ENCODE measurements at regions not wholly inside any gene's neighbourhood (a gene's known extent, or its start where the extent isn't known, plus 50 kb on each side); places are given as distances from the start of the nearest gene placed in this dataset.

- Histone ChIP-seq H3K27me3 (ENCODE audit: control insufficient read depth, insufficient read depth, low read length) (no peaks in the 10 kb centered on the region), H3K4me1 (ENCODE audit: control insufficient read depth, insufficient read depth, low read length) (no peaks in the 10 kb centered on the region), H3K27ac (ENCODE audit: low read length) (no peak overlapping the region), H3K36me3 (ENCODE audit: control insufficient read depth, insufficient read depth, low read length) (no peaks in the 10 kb centered on the region), H3K4me3 (ENCODE audit: low read depth in 2 of 2, low read length in 2 of 2) (no peak overlapping the region), H3K9me3 (ENCODE audit: control insufficient read depth, insufficient read depth, low read depth, low read length) (no peaks in the 10 kb centered on the region)
- DNase-seq (ENCODE audit: low read depth, low spot score) (no peak), ATAC-seq (no peak)
- in situ Hi-C loops (cut with HindIII; ENCODE audit: low pct_unique_long_range_greater_than_20kb, low sequenced_read_pairs), result no loop called here
- intact Hi-C loops (cut with micrococcal nuclease; ENCODE audit: unreplicated experiment), result no loop called here
- CTCF ChIA-PET, result no interaction called here
- TF ChIP-seq CTCF (IDR thresholded peaks at IDR 0.05) (no peak), TCF7L2 (IDR thresholded peaks at IDR 0.05; ENCODE audit: low read depth, low read length) (no peak), SIN3A (IDR thresholded peaks at IDR 0.05; ENCODE audit: borderline replicate concordance, insufficient read depth, low read depth, low read length) (no peak)
- no TSS peak for BruUV-seq (replicated peaks)
- POLR2A ChIA-PET, result no interaction called here
Observed at GRCh38 chr1:71222668-71223067, 141.8 kb upstream of the ZRANB2 start.

GRCh38 chr1:71210718-71211117 is 129.9 kb upstream of the ZRANB2 start:
- POLR2A ChIA-PET, result no interaction called here
- BruUV-seq (replicated peaks), result no TSS peak
- no peak for TF ChIP-seq SIN3A (IDR thresholded peaks at IDR 0.05; ENCODE audit: borderline replicate concordance, insufficient read depth, low read depth, low read length)
- no peak for TF ChIP-seq CTCF (IDR thresholded peaks at IDR 0.05)
- no peak for TF ChIP-seq REST (IDR thresholded peaks at IDR 0.05; ENCODE audit: insufficient read depth in 1 of 2, low read depth in 2 of 2, low read length in 1 of 2)
- no peak for TF ChIP-seq TCF7L2 (IDR thresholded peaks at IDR 0.05; ENCODE audit: low read depth, low read length)
- TF ChIP-seq POLR2AphosphoS5 (IDR thresholded peaks at IDR 0.05; ENCODE audit: low read depth, low read length), result no peak
- no peak for DNase-seq (ENCODE audit: low read depth, low spot score)
- H3K4me1 ChIP-seq (ENCODE audit: control insufficient read depth, insufficient read depth, low read length), result no peaks in the 10 kb centered on the region
- no peaks in the 10 kb centered on the region for H3K36me3 ChIP-seq (ENCODE audit: control insufficient read depth, insufficient read depth, low read length)
- CTCF ChIA-PET, result no interaction called here
- no peaks in the 10 kb centered on the region for H3K9me3 ChIP-seq (ENCODE audit: control insufficient read depth, insufficient read depth, low read depth, low read length)
- no peak overlapping the region for H3K4me3 ChIP-seq (ENCODE audit: low read depth in 2 of 2, low read length in 2 of 2)
- intact Hi-C loops (cut with micrococcal nuclease; ENCODE audit: unreplicated experiment) (no loop called here), in situ Hi-C loops (cut with HindIII; ENCODE audit: low pct_unique_long_range_greater_than_20kb, low sequenced_read_pairs) (no loop called here)
- no peaks in the 10 kb centered on the region for H3K27me3 ChIP-seq (ENCODE audit: control insufficient read depth, insufficient read depth, low read length)
- H3K27ac ChIP-seq (ENCODE audit: low read length), result no peak overlapping the region
- no peak for ATAC-seq

GRCh38 chr1:71203241-71203640 is 122.4 kb upstream of the ZRANB2 start:
- BruUV-seq (replicated peaks), result no TSS peak
- no peak overlapping the region for H3K4me3 ChIP-seq (ENCODE audit: low read depth in 2 of 2, low read length in 2 of 2)
- no peak overlapping the region for H3K27ac ChIP-seq (ENCODE audit: low read length)
- ATAC-seq (no peak), DNase-seq (ENCODE audit: low read depth, low spot score) (no peak)
- no peaks in the 10 kb centered on the region for H3K27me3 ChIP-seq (ENCODE audit: control insufficient read depth, insufficient read depth, low read length)
- no peaks in the 10 kb centered on the region for H3K9me3 ChIP-seq (ENCODE audit: control insufficient read depth, insufficient read depth, low read depth, low read length)
- no peaks in the 10 kb centered on the region for H3K36me3 ChIP-seq (ENCODE audit: control insufficient read depth, insufficient read depth, low read length)
- intact Hi-C loops (cut with micrococcal nuclease; ENCODE audit: unreplicated experiment) (no loop called here), in situ Hi-C loops (cut with HindIII; ENCODE audit: low pct_unique_long_range_greater_than_20kb, low sequenced_read_pairs) (no loop called here)
- ChIA-PET CTCF (no interaction called here), POLR2A (no interaction called here)
- no peaks in the 10 kb centered on the region for H3K4me1 ChIP-seq (ENCODE audit: control insufficient read depth, insufficient read depth, low read length)
- TF ChIP-seq REST (IDR thresholded peaks at IDR 0.05; ENCODE audit: insufficient read depth in 1 of 2, low read depth in 2 of 2, low read length in 1 of 2) (no peak), CTCF (IDR thresholded peaks at IDR 0.05) (no peak), TCF7L2 (IDR thresholded peaks at IDR 0.05; ENCODE audit: low read depth, low read length) (no peak)
